Neural progenitor cell (in vitro differentiated cells): ENCODE measurements at regions not wholly inside any gene's neighbourhood (a gene's known extent, or its start where the extent isn't known, plus 50 kb on each side); places are given as distances from the start of the nearest gene placed in this dataset.

Experiments used
- EZH2 ChIP-seq: fragments of 200-600 bp; sonication (generic); IDR thresholded peaks from 2 replicates; pipeline ENCODE4 v1.6.1; 2017; ENCODE audit warnings: antibody characterized with exemption, mild to moderate bottlenecking, moderate library complexity
- EZH2phosphoT487 ChIP-seq: fragments of 200-600 bp; sonication (generic); IDR thresholded peaks from 2 replicates; pipeline ENCODE4 v1.6.1; 2017; ENCODE audit warnings: antibody characterized with exemption
- TF ChIP-seq, protein P1 (sequence below): fragments of 200-600 bp; sonication (generic); IDR thresholded peaks from 2 replicates; pipeline ENCODE4 v1.5.1; 2017; ENCODE audit warnings: antibody characterized with exemption, mild to moderate bottlenecking

DNA sequence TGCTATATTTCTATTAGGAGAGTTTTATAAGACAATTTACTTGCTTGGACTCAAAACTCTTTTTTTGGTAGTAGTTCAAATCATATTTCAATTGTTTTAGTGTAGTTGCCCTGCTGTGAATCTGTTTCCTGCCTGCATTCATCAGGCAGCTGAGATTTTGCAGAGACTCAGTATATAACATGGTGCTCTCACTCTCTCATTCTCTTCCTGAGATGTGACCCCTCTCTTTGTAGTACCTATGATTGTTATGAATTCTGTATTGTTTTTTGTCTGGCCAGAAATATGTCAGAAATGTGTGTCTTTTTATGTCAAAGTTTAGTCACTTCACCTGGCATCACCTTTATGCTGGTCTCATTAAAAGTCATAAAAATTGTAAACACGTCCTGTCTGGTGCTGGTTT is 374.0 kb downstream of the RAPGEF2 start:
- TF ChIP-seq, protein P1, sequence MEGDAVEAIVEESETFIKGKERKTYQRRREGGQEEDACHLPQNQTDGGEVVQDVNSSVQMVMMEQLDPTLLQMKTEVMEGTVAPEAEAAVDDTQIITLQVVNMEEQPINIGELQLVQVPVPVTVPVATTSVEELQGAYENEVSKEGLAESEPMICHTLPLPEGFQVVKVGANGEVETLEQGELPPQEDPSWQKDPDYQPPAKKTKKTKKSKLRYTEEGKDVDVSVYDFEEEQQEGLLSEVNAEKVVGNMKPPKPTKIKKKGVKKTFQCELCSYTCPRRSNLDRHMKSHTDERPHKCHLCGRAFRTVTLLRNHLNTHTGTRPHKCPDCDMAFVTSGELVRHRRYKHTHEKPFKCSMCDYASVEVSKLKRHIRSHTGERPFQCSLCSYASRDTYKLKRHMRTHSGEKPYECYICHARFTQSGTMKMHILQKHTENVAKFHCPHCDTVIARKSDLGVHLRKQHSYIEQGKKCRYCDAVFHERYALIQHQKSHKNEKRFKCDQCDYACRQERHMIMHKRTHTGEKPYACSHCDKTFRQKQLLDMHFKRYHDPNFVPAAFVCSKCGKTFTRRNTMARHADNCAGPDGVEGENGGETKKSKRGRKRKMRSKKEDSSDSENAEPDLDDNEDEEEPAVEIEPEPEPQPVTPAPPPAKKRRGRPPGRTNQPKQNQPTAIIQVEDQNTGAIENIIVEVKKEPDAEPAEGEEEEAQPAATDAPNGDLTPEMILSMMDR = no peak
- TF ChIP-seq EZH2phosphoT487 = no peak
- no peak for TF ChIP-seq EZH2
